Erythroblast (primary cell): ENCODE measurements at regions not wholly inside any gene's neighbourhood (a gene's known extent, or its start where the extent isn't known, plus 50 kb on each side); places are given as distances from the start of the nearest gene placed in this dataset.
"Not testable (repeated sequence)": the region's sequence is repeated elsewhere in the genome, so short reads cannot be mapped to it uniquely, and the experiment has no call there.

Source experiments
- DNase-seq, 2 experiments: peaks; one replicate each; lab custom pipeline; 2025; lab: John Stamatoyannopoulos, UW
- GATA1 ChIP-seq: IDR thresholded peaks from 2 replicates; pipeline ENCODE4 v1.6.1; 2011; ENCODE audit warnings: low read depth, mild to moderate bottlenecking, control low read depth, low read length, moderate library complexity
- POLR2A ChIP-seq: IDR thresholded peaks from 2 replicates; pipeline ENCODE4 v1.6.1; 2011; ENCODE audit warnings: mild to moderate bottlenecking, low read length

- DNase-seq: no peak
- TF ChIP-seq GATA1 (no peak), POLR2A (no peak)
Observed at GRCh38 chr15:36185438-36185837, 394.0 kb upstream of the CDIN1 start.

- TF ChIP-seq GATA1 (no peak), POLR2A (no peak)
- DNase-seq: no peak
Observed at GRCh38 chr15:36185845-36186244, 393.6 kb upstream of the CDIN1 start.

- no peak for TF ChIP-seq GATA1
- TF ChIP-seq POLR2A: no peak
Observed at GRCh38 chr15:36186376-36186775, 393.1 kb upstream of the CDIN1 start.

GRCh38 chr15:36191459-36191858 is 388.0 kb upstream of the CDIN1 start:
- TF ChIP-seq POLR2A (no peak), GATA1 (no peak)
- no peak for DNase-seq

More at GRCh38 chr15:36186376-36186775, 393.1 kb upstream of the CDIN1 start:
- DNase-seq: no peak

- DNase-seq: not testable (repeated sequence)
Observed at GRCh38 chr15:36195361-36196007, 383.9 kb upstream of the CDIN1 start.

GRCh38 chr15:36208868-36209582 is 370.4 kb upstream of the CDIN1 start:
- no peak for TF ChIP-seq POLR2A
- TF ChIP-seq GATA1: no peak
- no peak for DNase-seq

GRCh38 chr15:36210426-36210825 is 369.0 kb upstream of the CDIN1 start:
- DNase-seq: no peak
- TF ChIP-seq POLR2A (no peak), GATA1 (no peak)

- TF ChIP-seq GATA1 (no peak), POLR2A (no peak)
- no peak for DNase-seq
Observed at GRCh38 chr15:36218322-36218721, 361.1 kb upstream of the CDIN1 start.

- no peak for DNase-seq
- no peak for TF ChIP-seq POLR2A
- no peak for TF ChIP-seq GATA1
Observed at GRCh38 chr15:36218991-36219390, 360.4 kb upstream of the CDIN1 start.

- DNase-seq: peak in 1 of 2 experiments; percentile 4
- no peak for TF ChIP-seq GATA1
- TF ChIP-seq POLR2A: no peak
Observed at GRCh38 chr15:36221992-36222391, 357.4 kb upstream of the CDIN1 start.

- no peak for TF ChIP-seq POLR2A
- TF ChIP-seq GATA1: no peak
- no peak for DNase-seq
Observed at GRCh38 chr15:36230776-36231175, 348.6 kb upstream of the CDIN1 start.

- DNase-seq: no peak
- TF ChIP-seq POLR2A: no peak
- TF ChIP-seq GATA1: no peak
Observed at GRCh38 chr15:36232491-36232890, 346.9 kb upstream of the CDIN1 start.

- DNase-seq: no peak
- TF ChIP-seq POLR2A (no peak), GATA1 (no peak)
Observed at GRCh38 chr15:36234743-36235142, 344.7 kb upstream of the CDIN1 start.

- TF ChIP-seq POLR2A: no peak
- no peak for TF ChIP-seq GATA1
- DNase-seq: no peak
Observed at GRCh38 chr15:36235173-36235572, 344.3 kb upstream of the CDIN1 start.

GRCh38 chr15:36239509-36239908 is 339.9 kb upstream of the CDIN1 start:
- DNase-seq: no peak
- TF ChIP-seq GATA1 (no peak), POLR2A (no peak)

GRCh38 chr15:36251450-36251849 is 328.0 kb upstream of the CDIN1 start:
- no peak for DNase-seq
- no peak for TF ChIP-seq GATA1
- no peak for TF ChIP-seq POLR2A
